VCaP (cell line): ENCODE measurements at regions not wholly inside any gene's neighbourhood (a gene's known extent, or its start where the extent isn't known, plus 50 kb on each side); places are given as distances from the start of the nearest gene placed in this dataset.
A peak's percentile ranks its signal among the peaks of the same experiment; 100 is the strongest.
"Not testable (repeated sequence)": the region's sequence is repeated elsewhere in the genome, so short reads cannot be mapped to it uniquely, and the experiment has no call there.

ENCODE experiments used
- H3K27ac ChIP-seq: fragments of 450-650 bp; 2 replicates; pipeline ENCODE4 v1.5.1; 2017
- CTCF ChIP-seq: fragments of 450-650 bp; conservative IDR thresholded peaks from 2 replicates; pipeline ENCODE4 v1.5.1; 2017; ENCODE audit warnings: mild to moderate bottlenecking, moderate library complexity

GRCh38 chr6:167208819-167209576, 51.2 kb upstream of the GPR31 start:
- no peak for TF ChIP-seq CTCF
- H3K27ac ChIP-seq = no peak overlapping the region

- no peak overlapping the region for H3K27ac ChIP-seq
- no peak for TF ChIP-seq CTCF
Measured at GRCh38 chr6:167209577-167209975, 51.8 kb upstream of the GPR31 start.

DNA sequence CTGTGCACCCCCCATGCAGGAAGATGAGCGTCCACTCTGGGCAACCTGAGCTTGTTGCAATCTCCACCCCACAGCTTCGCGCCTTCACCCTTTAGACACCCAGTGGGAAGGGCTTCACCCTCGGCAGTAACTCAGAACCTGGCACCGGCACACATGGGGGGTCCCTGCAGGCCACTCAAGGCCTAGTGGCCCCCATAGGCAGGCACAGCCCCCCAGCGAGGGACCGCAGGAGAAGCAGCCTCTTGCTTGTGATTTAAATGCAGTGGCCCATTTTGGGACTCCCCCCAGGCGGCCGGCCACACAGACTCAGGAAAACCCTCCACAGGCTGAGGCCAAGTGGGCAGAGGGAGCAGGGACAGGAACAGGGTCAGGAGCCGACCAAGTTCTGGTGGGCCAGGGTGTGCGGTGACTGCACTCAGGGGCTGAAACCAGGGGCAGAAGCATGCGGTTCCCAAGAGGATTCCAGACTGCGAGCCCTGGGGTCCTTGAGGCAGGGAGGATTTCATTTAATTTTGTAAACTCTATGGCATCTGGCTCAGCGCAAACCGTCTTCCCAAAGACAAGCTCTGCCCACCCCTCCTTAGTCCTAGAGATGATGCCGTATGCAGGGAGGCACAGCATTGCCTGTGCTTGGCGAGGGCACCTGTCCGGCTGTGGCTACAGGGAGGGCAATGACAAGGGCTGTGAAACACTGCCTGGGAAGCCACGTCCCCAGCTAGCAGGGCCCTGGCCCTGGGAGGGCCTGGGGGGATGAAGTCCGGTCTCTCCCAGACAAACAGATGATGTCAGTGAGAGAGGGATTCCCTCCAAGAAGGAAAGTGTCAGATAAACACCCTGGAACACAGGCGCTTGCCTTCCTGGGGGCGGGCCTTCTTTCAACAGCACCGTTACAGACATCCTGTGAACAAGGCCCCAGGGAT, 52.9 kb upstream of the GPR31 start:
- no peak for TF ChIP-seq CTCF
- H3K27ac ChIP-seq = peak overlapping the region; percentile 34; the same call in 1 of the 2 replicates

- TF ChIP-seq CTCF = no peak
- 0 out of 2 replicates have a peak overlapping the region, but pooled peaks have one; percentile 26 for H3K27ac ChIP-seq
Measured at GRCh38 chr6:167211295-167211648, 53.5 kb upstream of the GPR31 start.

DNA sequence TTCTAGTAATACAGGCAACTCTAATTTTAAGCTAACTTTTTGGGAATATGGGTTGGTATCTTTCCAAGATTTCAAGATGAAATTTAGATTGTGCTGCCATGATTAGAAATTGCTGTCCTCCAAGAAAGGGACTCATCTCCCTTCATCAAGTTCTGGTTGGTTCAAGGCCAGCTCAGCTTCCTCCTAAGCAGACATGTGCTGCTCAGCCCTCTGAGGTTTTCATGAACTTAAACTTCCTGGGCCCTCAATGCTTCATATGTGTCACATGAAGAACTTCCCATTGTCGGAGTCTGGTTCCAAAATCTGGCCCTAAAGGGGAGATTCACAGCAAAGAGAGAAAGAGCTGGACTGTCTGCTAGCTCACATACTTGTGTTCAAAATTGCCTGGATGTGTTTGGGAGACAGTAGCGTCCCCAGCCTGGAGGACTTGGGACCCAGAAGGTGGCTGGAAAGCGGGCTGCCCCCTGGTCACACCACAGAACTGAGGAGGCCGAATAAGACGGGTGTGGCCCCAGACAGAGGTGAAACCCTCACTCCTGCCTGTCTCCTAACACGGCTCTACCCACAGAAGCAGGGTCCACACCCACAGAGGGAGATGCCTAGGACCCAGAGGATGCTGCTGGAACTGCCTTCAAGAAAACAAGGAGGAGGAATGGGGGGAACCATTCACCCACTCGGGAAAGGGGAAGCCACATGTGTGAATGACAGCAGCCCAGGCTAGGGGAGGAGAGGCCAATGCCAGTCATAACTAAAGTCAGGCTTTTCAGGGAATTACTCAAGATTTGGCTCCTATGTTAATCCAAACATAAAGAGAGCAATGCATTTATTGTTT, 54.3 kb upstream of the GPR31 start:
- TF ChIP-seq CTCF = no peak
- H3K27ac ChIP-seq = 0 out of 2 replicates have a peak overlapping the region, but pooled peaks have one; percentile 26

GRCh38 chr6:167212713-167213005, 54.9 kb upstream of the GPR31 start:
- no peak for TF ChIP-seq CTCF
- no peak overlapping the region for H3K27ac ChIP-seq

GRCh38 chr6:167214206-167214605, 56.4 kb upstream of the GPR31 start:
- TF ChIP-seq CTCF = no peak
- no peak overlapping the region for H3K27ac ChIP-seq

DNA sequence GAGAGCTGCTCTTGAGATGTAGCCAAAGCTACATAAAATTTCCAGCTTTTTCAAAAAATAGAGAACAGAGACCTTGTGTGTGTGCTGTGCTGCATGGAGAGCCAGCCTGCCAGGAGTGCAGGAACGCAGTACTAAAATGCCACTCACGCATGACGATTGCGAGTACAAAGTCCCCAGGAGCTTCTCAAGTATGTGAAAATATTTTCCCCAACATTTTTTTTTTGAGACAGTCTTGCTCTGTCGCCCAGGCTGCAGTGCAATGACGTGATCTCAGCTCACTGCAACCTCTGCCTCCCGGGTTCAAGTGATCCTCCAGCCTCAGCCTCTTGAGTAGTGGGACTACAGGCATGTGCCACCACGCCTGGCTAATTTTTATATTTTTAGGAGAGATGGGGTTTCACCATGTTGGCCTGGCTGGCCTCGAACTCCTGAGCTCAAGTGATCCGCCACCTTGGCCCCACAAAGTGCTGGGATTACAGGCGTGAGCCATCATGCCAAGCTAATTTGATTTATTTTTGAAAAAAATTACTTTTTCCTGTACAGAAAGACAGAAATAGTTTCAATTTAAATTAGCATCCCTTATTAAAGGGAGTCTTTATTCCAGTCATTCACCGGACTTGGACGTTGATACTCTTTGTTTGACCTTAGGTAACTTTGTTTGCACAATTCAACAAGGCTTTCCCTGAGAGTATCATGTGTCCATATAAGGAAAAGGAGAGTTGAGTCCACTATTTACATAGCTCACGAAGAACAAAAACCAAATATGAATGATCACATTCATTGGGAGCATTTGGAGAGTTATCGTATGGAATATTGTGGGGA, 57.9 kb upstream of the GPR31 start:
- not testable (repeated sequence) for H3K27ac ChIP-seq

GRCh38 chr6:167216390-167217050, 58.7 kb upstream of the GPR31 start:
- H3K27ac ChIP-seq = not testable (repeated sequence)

GRCh38 chr6:167217073-167217472, 59.3 kb upstream of the GPR31 start:
- not testable (repeated sequence) for H3K27ac ChIP-seq
